ENCODE measurements at regions not wholly inside any gene's neighbourhood (a gene's known extent, or its start where the extent isn't known, plus 50 kb on each side); places are given as distances from the start of the nearest gene placed in this dataset.

- no peak for DNase-seq (ENCODE audit: extremely low read depth, low read depth)
- no peak overlapping the region for H3K4me3 ChIP-seq (replicated peaks; ENCODE audit: low read depth, low read length)
- TF ChIP-seq CTCF (IDR thresholded peaks at IDR 0.05; ENCODE audit: low read depth, low read length, missing control alignments): no peak
Measured at GRCh38 chr13:107102676-107103075, 534.7 kb upstream of the ARGLU1 start.

- no peak for TF ChIP-seq CTCF (IDR thresholded peaks at IDR 0.05; ENCODE audit: low read depth, low read length, missing control alignments)
- no peak for DNase-seq (ENCODE audit: extremely low read depth, low read depth)
- H3K4me3 ChIP-seq (replicated peaks; ENCODE audit: low read depth, low read length): no peak overlapping the region
Measured at GRCh38 chr13:107099661-107100060, 531.7 kb upstream of the ARGLU1 start.

GRCh38 chr13:107097916-107098315 is 530.0 kb upstream of the ARGLU1 start:
- H3K4me3 ChIP-seq (replicated peaks; ENCODE audit: low read depth, low read length): no peak overlapping the region
- DNase-seq (ENCODE audit: extremely low read depth, low read depth): no peak
- TF ChIP-seq CTCF (IDR thresholded peaks at IDR 0.05; ENCODE audit: low read depth, low read length, missing control alignments): no peak

GRCh38 chr13:107095876-107096275 is 527.9 kb upstream of the ARGLU1 start:
- H3K4me3 ChIP-seq (replicated peaks; ENCODE audit: low read depth, low read length): no peak overlapping the region
- DNase-seq (ENCODE audit: extremely low read depth, low read depth): no peak
- TF ChIP-seq CTCF (IDR thresholded peaks at IDR 0.05; ENCODE audit: low read depth, low read length, missing control alignments): no peak

- no peak for DNase-seq (ENCODE audit: extremely low read depth, low read depth)
- TF ChIP-seq CTCF (IDR thresholded peaks at IDR 0.05; ENCODE audit: low read depth, low read length, missing control alignments): no peak
- no peak overlapping the region for H3K4me3 ChIP-seq (replicated peaks; ENCODE audit: low read depth, low read length)
Measured at GRCh38 chr13:107091861-107092260, 523.9 kb upstream of the ARGLU1 start.

GRCh38 chr13:107091428-107091827 is 523.5 kb upstream of the ARGLU1 start:
- no peak for TF ChIP-seq CTCF (IDR thresholded peaks at IDR 0.05; ENCODE audit: low read depth, low read length, missing control alignments)
- no peak for DNase-seq (ENCODE audit: extremely low read depth, low read depth)
- H3K4me3 ChIP-seq (replicated peaks; ENCODE audit: low read depth, low read length): no peak overlapping the region

GRCh38 chr13:107088061-107088460 is 520.1 kb upstream of the ARGLU1 start:
- H3K4me3 ChIP-seq (replicated peaks; ENCODE audit: low read depth, low read length): no peak overlapping the region
- no peak for DNase-seq (ENCODE audit: extremely low read depth, low read depth)
- TF ChIP-seq CTCF (IDR thresholded peaks at IDR 0.05; ENCODE audit: low read depth, low read length, missing control alignments): no peak
